Activated CD4-positive, alpha-beta T cell treated with anti-CD3 and anti-CD28 coated beads for 24 hours (primary cell): ENCODE measurements at regions not wholly inside any gene's neighbourhood (a gene's known extent, or its start where the extent isn't known, plus 50 kb on each side); places are given as distances from the start of the nearest gene placed in this dataset.
"Not testable (repeated sequence)": the region's sequence is repeated elsewhere in the genome, so short reads cannot be mapped to it uniquely, and the experiment has no call there.

Experiments
- DNase-seq, 2 donors: peaks; one replicate each; pipeline ENCODE4 v3.0.0-alpha.2; 2020; ENCODE audit warnings: low read depth in 2 of 2

DNA sequence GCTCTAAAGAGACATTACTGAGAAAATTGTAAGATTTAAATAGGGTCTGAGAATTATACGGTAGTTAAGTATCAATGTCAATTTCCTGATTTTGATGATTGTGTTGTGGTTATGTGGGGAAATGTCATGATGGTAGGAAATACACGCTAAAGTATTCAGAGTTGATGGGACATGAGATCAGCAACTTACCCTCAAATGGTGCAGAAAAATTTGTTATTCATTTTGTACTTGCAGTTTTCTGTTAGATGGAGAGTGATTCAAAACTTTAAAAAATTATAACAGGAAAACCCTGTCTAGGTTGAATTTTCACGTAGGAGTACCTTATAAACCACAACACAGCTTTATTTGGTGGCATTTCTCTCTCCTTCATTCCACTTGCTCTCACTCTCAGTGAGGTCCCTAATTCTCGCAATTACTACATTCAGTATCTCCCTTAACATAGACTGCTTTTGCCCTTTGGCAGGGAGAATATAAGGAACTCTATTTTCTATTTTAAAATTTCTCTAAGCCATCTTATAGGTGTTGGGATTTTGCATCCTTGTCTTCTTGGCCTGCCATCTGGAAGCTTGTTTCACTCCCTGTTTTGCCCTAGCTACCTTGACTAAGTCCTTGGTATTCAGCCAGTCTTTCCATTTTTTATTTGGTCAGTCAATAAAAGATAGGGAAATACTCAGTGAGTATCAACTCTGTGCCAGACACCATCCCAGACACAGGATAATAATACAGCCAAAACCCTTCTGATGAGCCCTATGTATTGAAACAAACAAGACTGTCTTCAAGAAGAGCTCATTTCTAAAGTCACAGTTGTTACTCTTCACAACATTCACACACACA lies 550.6 kb upstream of the ACVR2A start:
- no peak for DNase-seq

GRCh38 chr2:147288131-147288530 lies 556.7 kb upstream of the ACVR2A start:
- DNase-seq = no peak

- DNase-seq = no peak
Observed at GRCh38 chr2:147275943-147276342, 568.9 kb upstream of the ACVR2A start.

GRCh38 chr2:147273628-147274027 lies 571.2 kb upstream of the ACVR2A start:
- no peak for DNase-seq

- DNase-seq = no peak
Observed at GRCh38 chr2:147273106-147273505, 571.7 kb upstream of the ACVR2A start.

- DNase-seq = not testable (repeated sequence)
Observed at GRCh38 chr2:147269581-147269980, 575.2 kb upstream of the ACVR2A start.

GRCh38 chr2:147260241-147260640 lies 584.6 kb upstream of the ACVR2A start:
- DNase-seq = no peak

DNA sequence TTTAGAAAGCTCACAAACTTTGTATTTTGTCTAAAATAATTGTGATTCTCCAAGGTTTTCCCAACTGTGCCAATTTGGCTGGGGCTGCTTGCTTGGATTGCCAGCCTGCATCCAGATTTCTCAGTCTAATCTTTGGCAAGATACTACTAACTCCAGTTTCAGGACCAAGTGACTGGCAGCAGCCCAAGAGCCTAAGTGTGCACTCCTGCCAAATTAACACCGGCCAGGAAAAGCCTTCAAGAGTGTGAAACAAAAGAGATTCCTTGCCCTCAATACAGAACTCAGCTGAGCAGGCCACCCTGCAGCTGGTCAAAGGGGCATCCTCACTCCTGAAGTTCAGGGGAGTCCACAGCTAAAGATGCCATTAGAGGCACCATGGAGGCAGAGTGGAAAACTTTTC lies 589.0 kb upstream of the ACVR2A start:
- no peak for DNase-seq

GRCh38 chr2:147250652-147251356 lies 594.0 kb upstream of the ACVR2A start:
- DNase-seq = no peak

GRCh38 chr2:147247749-147248148 lies 597.1 kb upstream of the ACVR2A start:
- DNase-seq = no peak

GRCh38 chr2:147242445-147242844 lies 602.4 kb upstream of the ACVR2A start:
- no peak for DNase-seq

DNA sequence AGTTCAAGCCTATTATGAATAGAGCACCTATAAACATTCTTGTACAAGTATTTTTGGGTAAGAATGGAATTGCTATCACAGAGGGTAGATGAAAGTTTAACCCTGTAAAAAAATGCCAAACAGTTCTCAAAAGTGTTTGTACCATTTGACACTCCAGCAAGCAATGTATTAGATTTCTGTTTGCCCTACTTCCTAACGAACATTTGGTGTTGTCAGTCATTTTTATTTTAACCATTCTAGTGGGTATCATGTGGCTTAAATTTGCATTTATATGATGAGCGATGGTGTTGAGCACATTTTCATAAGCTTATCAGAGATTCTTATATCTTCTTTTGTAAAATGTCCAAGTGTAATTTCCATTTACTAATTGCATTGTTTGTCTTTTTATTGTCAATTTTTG lies 608.2 kb upstream of the ACVR2A start:
- DNase-seq = no peak

GRCh38 chr2:147232225-147232669 lies 612.6 kb upstream of the ACVR2A start:
- DNase-seq = no peak

GRCh38 chr2:147231607-147232006 lies 613.2 kb upstream of the ACVR2A start:
- no peak for DNase-seq

DNA sequence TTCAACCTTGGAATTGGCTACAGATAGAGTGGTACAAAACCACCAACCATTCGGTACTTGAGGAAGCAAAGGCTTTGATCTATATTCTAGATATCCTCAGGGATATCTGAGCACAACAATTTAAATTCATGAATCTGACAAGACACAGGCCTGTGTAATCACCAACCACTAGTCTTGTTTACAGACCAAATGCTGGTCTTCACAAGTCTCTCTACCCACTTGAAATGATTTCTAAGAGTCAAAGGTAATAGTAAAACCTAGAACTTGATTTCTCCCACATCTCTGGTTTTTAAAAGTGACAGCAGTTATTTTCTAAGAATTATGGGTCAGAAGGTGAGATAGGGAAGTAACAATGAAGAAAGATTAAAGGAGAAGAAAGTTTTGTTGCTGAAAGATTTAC lies 613.7 kb upstream of the ACVR2A start:
- no peak for DNase-seq

DNA sequence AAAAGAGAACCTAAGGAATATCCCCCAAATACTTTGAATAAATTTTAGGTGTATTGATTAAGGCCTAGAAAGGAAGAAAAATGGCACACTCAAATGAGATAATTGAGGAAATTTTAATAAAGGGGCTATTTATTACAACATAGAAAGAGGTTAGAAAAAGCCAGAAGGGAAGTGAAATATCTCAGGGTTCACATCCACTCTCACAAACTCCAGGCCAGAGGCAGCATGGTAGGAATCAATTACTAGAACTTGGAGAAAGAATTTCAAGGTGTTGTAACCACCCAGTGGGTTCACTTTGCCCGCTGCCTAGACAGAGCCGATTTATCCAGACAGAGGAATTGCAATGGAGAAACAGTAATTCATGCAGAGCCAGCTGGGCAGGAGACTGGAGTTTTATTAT lies 617.5 kb upstream of the ACVR2A start:
- DNase-seq = no peak

- DNase-seq = no peak
Observed at GRCh38 chr2:147224070-147224469, 620.8 kb upstream of the ACVR2A start.

DNA sequence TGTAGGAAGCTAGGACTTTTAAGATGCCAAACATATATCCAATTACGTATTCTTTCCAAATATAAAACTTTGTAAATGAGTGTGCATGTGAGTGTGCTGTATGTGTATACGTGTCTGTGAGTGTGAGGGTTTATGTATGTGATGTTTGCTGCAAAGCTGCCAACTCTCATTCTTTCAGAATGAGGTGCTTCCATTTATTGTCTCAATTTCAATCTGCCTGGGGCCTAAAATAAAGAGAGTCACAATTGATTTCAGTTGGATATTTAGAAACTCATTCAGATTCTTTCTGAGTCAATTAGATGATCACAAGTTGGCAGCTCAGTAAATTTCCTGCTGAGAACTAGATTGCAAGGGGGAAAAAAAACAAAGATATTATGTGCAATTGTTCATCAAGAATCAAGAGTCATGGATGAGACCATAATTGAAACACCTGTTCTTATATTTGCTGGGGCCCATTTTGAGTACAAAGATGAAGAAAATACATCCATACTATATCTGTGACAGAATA lies 621.2 kb upstream of the ACVR2A start:
- no peak for DNase-seq

DNA sequence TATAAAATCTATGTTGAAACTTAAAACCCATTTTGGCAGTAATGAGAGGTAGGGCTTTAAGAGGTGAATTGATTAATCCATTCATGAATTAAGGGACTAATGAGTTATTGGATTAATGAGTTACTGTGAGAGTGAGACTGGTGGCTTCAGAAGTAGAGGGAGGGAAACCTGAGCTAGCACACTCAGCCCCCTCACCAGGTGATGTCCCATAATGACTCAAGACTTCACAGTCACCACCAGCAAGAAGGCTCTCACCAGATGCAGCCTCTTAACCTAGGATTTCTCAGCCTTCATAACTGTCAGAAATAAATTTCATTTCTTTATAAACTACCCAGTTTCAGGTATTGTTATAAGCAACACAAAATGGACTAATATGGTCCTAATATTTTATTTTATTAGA lies 621.7 kb upstream of the ACVR2A start:
- DNase-seq = no peak

DNA sequence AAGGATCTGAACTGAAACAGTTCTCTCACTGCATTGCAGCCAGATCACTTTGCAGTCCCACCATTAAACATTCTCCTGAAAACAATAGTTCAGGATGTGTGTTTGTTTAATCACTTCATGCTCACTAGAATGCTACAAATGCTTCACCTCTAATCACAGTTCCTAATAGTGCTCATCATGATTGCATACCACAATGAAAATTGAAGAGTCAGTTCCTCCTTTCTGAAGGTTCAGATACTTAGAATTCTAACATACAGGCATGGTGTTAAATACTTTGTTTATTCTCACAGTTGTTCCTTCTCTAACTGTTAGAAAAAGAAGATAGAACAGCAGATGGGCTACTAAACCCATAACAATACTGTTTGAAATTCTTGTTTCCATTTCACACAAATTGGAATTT lies 622.3 kb upstream of the ACVR2A start:
- DNase-seq = no peak

- DNase-seq = no peak
Observed at GRCh38 chr2:147214914-147215313, 629.9 kb upstream of the ACVR2A start.

DNA sequence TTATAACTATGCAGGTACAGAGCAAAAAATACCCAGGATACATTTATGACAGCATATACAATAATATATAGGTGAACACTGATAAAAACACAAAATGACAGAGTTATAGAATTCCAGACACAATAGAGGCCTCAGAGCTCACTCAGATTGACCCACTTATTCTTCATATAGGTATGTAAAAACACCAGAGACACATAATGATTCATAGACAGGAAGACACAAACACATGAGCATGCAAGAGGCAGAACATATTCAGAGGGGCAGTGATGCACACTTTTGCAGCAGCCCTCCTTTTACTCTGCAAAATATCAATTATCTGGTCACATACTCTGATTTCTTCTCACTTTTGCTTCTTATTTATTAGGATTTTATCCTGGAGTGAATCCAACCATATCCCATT lies 633.3 kb upstream of the ACVR2A start:
- no peak for DNase-seq

GRCh38 chr2:147204102-147204501 lies 640.7 kb upstream of the ACVR2A start:
- DNase-seq = no peak
